Limb (tissue), 2 donors: ENCODE measurements at regions not wholly inside any gene's neighbourhood (a gene's known extent, or its start where the extent isn't known, plus 50 kb on each side); places are given as distances from the start of the nearest gene placed in this dataset.
"Not testable (repeated sequence)": the region's sequence is repeated elsewhere in the genome, so short reads cannot be mapped to it uniquely, and the experiment has no call there.

ENCODE experiments used
- DNase-seq, 2 donors: peaks; one replicate each; pipeline ENCODE4 v3.0.0-alpha.2; 2016; ENCODE audit errors: extremely low spot score in 2 of 2

GRCh38 chr5:115751176-115751575 is 65.3 kb downstream of the CDO1 start:
- DNase-seq = no peak

GRCh38 chr5:115749016-115749415 is 67.4 kb downstream of the CDO1 start:
- no peak for DNase-seq

DNA sequence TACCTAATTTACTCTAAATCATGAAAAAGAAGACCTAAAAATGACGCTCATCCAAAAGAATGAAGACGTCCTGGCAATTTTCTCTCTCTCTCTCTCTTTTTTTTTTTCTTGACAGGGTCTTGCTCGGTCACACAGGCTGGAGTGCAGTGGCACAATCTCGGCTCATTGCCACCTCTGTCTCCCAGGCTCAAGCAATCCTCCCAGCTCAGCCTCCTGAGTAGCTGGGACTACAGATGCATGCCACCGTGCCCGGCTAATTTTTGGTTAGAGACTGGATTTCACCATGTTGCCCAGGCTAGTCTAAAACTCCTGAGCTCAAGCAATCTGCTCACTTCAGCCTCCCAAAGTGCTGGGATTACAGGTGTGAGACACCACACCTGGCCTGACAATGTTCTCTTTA is 77.2 kb downstream of the CDO1 start:
- not testable (repeated sequence) for DNase-seq

- DNase-seq = no peak
Measured at GRCh38 chr5:115738830-115739229, 77.6 kb downstream of the CDO1 start.

GRCh38 chr5:115737452-115737851 is 79.0 kb downstream of the CDO1 start:
- DNase-seq = no peak

DNA sequence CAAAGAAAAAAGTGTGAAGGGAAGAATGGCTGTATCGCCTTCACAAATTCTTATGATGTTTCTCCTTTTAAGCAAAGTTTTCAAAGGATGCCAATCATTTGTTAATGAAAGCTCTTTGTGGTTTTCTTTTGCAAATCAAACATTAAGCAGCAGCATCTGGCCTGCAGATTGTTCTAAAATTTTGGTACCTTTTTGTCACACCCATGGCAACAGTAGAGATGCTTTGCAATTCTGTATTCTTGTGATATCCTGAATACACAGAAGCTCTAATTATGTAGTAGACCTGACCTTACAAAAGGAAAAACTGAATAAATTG is 79.8 kb downstream of the CDO1 start:
- no peak for DNase-seq

GRCh38 chr5:115736004-115736689 is 80.3 kb downstream of the CDO1 start:
- DNase-seq = no peak

DNA sequence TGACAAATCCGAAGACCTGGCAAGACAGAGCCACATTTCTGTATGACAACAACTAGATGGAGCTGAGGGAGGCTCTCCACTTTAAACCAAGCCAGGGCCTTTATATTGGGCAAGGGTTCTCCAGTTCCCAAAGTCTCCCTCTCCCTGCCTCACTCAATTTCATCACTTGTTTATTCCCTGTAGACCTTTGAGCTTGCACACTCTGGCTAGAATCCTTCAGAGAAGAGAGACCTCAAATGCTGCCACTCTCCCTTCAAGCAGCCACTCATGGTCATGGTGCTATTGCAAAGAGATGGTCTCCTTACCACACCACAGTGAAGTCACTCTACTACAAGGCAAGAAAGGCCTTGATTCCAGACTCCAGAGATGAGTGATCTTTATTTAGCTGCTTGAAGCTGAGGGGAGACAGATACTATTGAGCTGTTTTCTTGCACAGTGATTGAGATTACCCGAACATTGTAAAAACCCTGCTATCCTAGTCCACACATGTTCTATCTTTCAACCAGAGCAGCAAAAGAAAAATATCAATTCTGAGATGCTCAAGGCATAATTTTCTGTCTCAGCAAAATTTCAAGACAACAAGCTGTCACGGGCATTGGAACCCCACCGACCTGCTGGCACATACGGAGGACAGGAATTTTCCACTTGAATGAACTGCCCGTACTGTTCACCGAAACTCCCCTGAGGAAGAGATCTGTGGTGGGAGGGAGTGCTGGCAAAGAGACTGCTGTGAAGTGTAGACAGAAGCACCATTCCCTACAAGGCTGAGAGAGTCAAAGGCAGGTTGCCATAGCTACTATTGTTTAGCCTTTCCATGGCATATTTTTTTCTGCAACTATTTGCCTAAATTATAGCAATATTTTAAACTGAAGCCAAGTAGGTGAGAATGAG is 81.1 kb downstream of the CDO1 start:
- DNase-seq = no peak

DNA sequence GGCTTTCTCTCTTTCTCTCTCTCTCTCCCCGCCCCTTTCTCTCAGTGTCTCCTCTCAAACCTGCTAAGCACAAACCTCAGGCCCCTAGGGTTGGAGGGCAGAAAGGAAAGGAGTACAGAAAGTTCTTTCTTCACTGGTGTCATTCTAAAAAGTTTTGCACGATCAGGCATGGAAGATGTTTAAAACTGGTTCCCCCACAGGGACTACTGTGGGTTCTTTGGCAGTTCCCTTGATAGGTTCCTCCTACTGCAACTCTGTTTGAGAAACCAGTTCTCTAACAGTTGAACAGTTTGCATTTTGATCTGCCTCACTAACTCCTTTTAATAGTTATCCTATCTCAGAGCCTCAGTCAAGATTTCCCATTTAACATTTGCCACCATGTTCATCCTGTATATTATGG is 82.9 kb downstream of the CDO1 start:
- DNase-seq = no peak

- DNase-seq = no peak
Measured at GRCh38 chr5:115732026-115732425, 84.4 kb downstream of the CDO1 start.

DNA sequence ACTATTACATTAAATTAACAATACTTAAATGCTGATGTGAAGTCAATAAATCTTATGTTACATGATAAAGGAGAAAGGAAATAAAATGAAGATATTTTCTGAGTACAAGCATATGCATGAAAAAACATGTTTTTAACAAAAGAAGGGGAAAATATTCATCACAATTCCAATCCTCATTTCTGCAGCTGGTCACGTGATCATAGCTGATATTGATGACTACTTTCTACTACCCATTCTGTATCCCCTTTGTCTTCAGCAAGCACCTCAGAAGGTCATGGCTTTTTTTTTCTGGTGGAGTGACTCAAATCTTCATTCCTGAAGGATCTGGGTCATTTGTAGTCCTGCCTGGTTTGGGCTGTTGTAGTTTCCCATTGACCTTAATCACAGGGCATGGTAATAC is 90.9 kb downstream of the CDO1 start:
- DNase-seq = no peak

DNA sequence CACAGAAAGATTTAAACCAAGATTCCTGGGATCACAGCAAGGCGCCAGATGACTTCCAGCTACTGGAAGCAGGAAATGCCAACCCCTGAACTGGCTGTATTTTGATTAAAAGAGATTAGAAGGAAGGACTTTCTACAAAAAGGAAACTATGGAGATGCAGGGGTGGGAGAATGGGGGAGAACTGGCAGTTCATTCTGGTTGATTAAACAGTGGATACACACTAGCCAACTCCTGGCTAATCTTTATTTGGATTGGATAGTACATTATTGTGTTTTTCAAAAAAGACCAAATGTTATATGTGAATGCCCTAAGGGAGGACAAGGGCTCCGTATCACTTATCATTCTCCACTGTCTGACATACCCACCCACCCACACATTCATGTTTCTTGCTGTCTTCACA is 93.2 kb downstream of the CDO1 start:
- DNase-seq = no peak

GRCh38 chr5:115720888-115721287 is 95.1 kb upstream of the TMED7 start:
- DNase-seq = no peak

DNA sequence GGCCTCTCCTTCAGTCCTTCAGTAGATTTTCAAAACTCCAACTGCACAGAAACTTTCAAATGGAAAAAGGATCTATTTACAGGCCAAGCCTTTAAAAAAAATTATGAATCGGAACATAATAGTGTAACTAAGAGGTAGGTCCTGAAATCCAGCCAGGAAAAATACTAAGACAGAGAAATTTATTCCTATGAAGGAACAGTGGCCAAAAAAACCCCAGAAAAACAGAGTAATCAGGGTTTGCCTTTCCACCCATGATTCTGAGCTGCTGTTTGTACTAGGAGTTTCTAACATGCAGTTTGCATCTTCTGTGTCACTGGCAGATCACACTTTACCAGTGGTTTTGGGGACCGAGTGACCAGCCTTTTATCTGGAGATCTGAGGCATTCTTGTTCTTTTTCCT is 93.1 kb upstream of the TMED7 start:
- DNase-seq = peak in 1 of 2 donors; percentile 69

DNA sequence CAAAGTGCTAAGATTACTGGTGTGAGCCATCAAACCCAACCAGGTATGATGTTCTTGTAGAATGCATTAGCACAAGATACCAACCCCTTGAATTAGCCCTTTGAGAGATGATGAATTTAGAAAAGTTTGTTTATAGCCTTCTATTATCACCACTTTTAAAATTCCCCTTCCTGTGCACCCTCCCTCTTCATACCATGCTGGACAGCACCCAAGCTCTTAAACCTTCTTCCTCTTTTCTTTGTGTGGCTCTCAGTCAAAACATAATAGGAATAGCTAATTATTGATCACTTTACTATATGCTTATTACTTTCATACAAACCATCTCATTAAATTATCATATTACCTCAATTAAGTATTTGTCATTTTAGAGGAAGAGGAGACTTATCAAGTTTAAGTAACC is 87.6 kb upstream of the TMED7 start:
- DNase-seq = no peak

- no peak for DNase-seq
Measured at GRCh38 chr5:115709585-115709984, 83.7 kb upstream of the TMED7 start.

GRCh38 chr5:115708819-115709477 is 83.1 kb upstream of the TMED7 start:
- no peak for DNase-seq

GRCh38 chr5:115703514-115703913 is 77.7 kb upstream of the TMED7 start:
- no peak for DNase-seq

DNA sequence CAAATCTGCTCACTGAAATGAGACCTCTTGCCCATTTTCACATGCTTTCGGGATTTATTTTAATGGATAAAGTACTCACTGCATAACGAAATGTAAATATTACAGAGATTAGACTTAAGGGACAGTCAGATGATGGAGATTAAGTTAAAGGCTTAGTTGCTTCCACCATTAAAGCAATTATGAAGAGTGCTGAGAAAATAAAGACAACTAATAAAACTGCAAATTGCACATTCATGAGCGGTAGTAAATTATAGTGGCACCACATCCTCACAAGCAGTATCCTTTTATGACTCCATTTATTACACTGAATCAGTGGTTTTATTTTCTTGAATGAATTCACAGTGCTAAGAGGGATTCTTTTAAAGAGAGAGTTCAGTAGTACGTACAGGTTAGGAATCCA is 76.2 kb upstream of the TMED7 start:
- DNase-seq = no peak

DNA sequence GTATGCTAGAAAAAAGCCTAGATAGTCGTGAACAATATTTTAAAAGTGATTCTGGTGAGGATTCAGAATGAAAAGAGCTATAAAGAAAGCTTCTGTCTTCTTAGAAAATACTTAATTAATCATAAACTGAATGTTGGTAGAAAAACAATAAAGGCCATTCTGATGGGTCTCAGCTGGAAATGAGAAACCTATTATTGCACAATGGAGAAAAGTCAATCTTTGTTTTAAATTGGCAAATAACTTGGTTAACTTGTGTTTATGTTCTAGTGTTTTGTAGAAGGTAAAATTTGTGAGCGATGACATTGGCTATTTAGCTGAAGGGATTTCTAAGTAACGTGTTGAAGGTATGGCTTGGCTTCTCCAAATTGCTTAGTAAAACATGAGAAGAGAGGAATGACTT is 74.1 kb upstream of the TMED7 start:
- no peak for DNase-seq

- no peak for DNase-seq
Measured at GRCh38 chr5:115696141-115696650, 70.4 kb upstream of the TMED7 start.

- no peak for DNase-seq
Measured at GRCh38 chr5:115695310-115695880, 69.6 kb upstream of the TMED7 start.
